GM12892 (cell line): ENCODE measurements at regions not wholly inside any gene's neighbourhood (a gene's known extent, or its start where the extent isn't known, plus 50 kb on each side); places are given as distances from the start of the nearest gene placed in this dataset.

Experiments
- POLR2A ChIP-seq: IDR thresholded peaks from 2 replicates; pipeline ENCODE4 v1.6.1; 2011; ENCODE audit warnings: low read depth, low read length, control low read depth
- POLR2AphosphoS5 ChIP-seq: IDR thresholded peaks from 2 replicates; pipeline ENCODE4 v1.6.1; 2011; ENCODE audit warnings: low read depth, low read length, control low read depth
- TAF1 ChIP-seq: IDR thresholded peaks from 2 replicates; pipeline ENCODE4 v1.6.1; 2011; ENCODE audit warnings: low read depth, mild to moderate bottlenecking, control low read depth, low read length, borderline replicate concordance

GRCh38 chr13:69553976-69554375, 553.6 kb upstream of the ATXN8OS start:
- TF ChIP-seq POLR2AphosphoS5 = no peak
- no peak for TF ChIP-seq POLR2A
- no peak for TF ChIP-seq TAF1
